H9 (cell line): ENCODE measurements at regions not wholly inside any gene's neighbourhood (a gene's known extent, or its start where the extent isn't known, plus 50 kb on each side); places are given as distances from the start of the nearest gene placed in this dataset.

Source experiments
- DNase-seq: peaks from one replicate; pipeline ENCODE4 v3.0.0-alpha.2; 2017
- H2AFZ ChIP-seq: one replicate; pipeline ENCODE4 v1.6.1; 2013; ENCODE audit warnings: mild to moderate bottlenecking, low read length, control low read depth, moderate library complexity
- H2AK5ac ChIP-seq: 2 replicates; pipeline ENCODE4 v1.6.1; 2013; ENCODE audit warnings: low read length, control low read depth, mixed read lengths; ENCODE audit not compliant: insufficient read length
- H2BK120ac ChIP-seq: one replicate; pipeline ENCODE4 v1.6.1; 2013; ENCODE audit warnings: low read depth, mild to moderate bottlenecking, low read length, control low read depth, inconsistent platforms; ENCODE audit not compliant: poor library complexity, severe bottlenecking
- H2BK12ac ChIP-seq: 2 replicates; pipeline ENCODE4 v1.6.1; 2013; ENCODE audit warnings: low read length, control low read depth, mixed read lengths, low read depth; ENCODE audit not compliant: insufficient read length
- H2BK15ac ChIP-seq: 2 replicates; pipeline ENCODE4 v1.6.1; 2013; ENCODE audit warnings: low read depth, low read length, control low read depth
- H2BK20ac ChIP-seq: one replicate; pipeline ENCODE4 v1.6.1; 2013; ENCODE audit warnings: low read depth, mild to moderate bottlenecking, low read length, control low read depth, inconsistent platforms; ENCODE audit not compliant: poor library complexity, severe bottlenecking
- H2BK5ac ChIP-seq: 2 replicates; pipeline ENCODE4 v1.6.1; 2013; ENCODE audit warnings: low read length, control low read depth, mixed read lengths; ENCODE audit not compliant: insufficient read length
- H3K14ac ChIP-seq: 2 replicates; pipeline ENCODE4 v1.6.1; 2013; ENCODE audit warnings: low read length, control low read depth; ENCODE audit not compliant: insufficient read depth
- H3K18ac ChIP-seq: 2 replicates; pipeline ENCODE4 v1.6.1; 2013; ENCODE audit warnings: low read depth, mild to moderate bottlenecking, mixed read lengths, low read length, control low read depth; ENCODE audit not compliant: insufficient read length
- H3K23ac ChIP-seq: 2 replicates; pipeline ENCODE4 v1.6.1; 2013; ENCODE audit warnings: low read length, control low read depth, mixed read lengths, low read depth; ENCODE audit not compliant: insufficient read length
- H3K23me2 ChIP-seq: 2 replicates; pipeline ENCODE4 v1.6.1; 2013; ENCODE audit warnings: low read depth, mild to moderate bottlenecking, mixed read lengths, low read length, control low read depth; ENCODE audit not compliant: insufficient read length, poor library complexity, severe bottlenecking
- H3K27ac ChIP-seq: 2 replicates; pipeline ENCODE4 v1.5.1; 2013; ENCODE audit warnings: low read length, control low read depth, mixed read lengths, low read depth; ENCODE audit not compliant: insufficient read length
- H3K27me3 ChIP-seq: 2 replicates; pipeline ENCODE4 v1.6.1; 2013; ENCODE audit warnings: low read length, control low read depth, inconsistent platforms; ENCODE audit not compliant: insufficient read depth
- H3K4ac ChIP-seq: 2 replicates; pipeline ENCODE4 v1.6.1; 2013; ENCODE audit warnings: low read depth, mild to moderate bottlenecking, control low read depth, inconsistent platforms, low read length, moderate library complexity
- H3K4me1 ChIP-seq: 2 replicates; pipeline ENCODE4 v1.6.1; 2013; ENCODE audit warnings: low read length, control low read depth, inconsistent platforms; ENCODE audit not compliant: insufficient read depth
- H3K4me2 ChIP-seq: 2 replicates; pipeline ENCODE4 v1.6.1; 2013; ENCODE audit warnings: low read length, control low read depth, mixed read lengths; ENCODE audit not compliant: insufficient read length, insufficient read depth
- H3K56ac ChIP-seq: 2 replicates; pipeline ENCODE4 v1.6.1; 2013; ENCODE audit warnings: low read depth, mild to moderate bottlenecking, mixed read lengths, low read length, control low read depth; ENCODE audit not compliant: insufficient read length
- H3K79me1 ChIP-seq: 2 replicates; pipeline ENCODE4 v1.6.1; 2013; ENCODE audit warnings: low read depth, mild to moderate bottlenecking, moderate library complexity, low read length, control low read depth, inconsistent platforms; ENCODE audit not compliant: insufficient read depth, poor library complexity, severe bottlenecking
- H3K79me2 ChIP-seq: 2 replicates; pipeline ENCODE4 v1.6.1; 2013; ENCODE audit warnings: low read length, control low read depth, inconsistent platforms; ENCODE audit not compliant: insufficient read depth
- H3K9ac ChIP-seq: 2 replicates; pipeline ENCODE4 v1.6.1; 2013; ENCODE audit warnings: low read length, control low read depth, mixed read lengths; ENCODE audit not compliant: insufficient read length; ENCODE audit errors: extremely low read depth
- H3K9me3 ChIP-seq: one replicate; pipeline ENCODE4 v1.6.1; 2013; ENCODE audit warnings: low read depth, low read length, inconsistent platforms; ENCODE audit not compliant: control insufficient read depth
- H3T11ph ChIP-seq: one replicate; pipeline ENCODE4 v1.6.1; 2013; ENCODE audit warnings: mild to moderate bottlenecking, low read length, control low read depth, inconsistent platforms
- H4K20me1 ChIP-seq: one replicate; pipeline ENCODE4 v1.6.1; 2013; ENCODE audit not compliant: control insufficient read depth, insufficient read length, insufficient read depth
- H4K5ac ChIP-seq: 2 replicates; pipeline ENCODE4 v1.6.1; 2013; ENCODE audit warnings: low read depth, mild to moderate bottlenecking, mixed read lengths, low read length, control low read depth; ENCODE audit not compliant: insufficient read length
- H4K8ac ChIP-seq: replicated peaks from 2 replicates; pipeline ENCODE4 v1.6.1; 2013; ENCODE audit warnings: low read length, control low read depth, mixed read lengths, low read depth; ENCODE audit not compliant: insufficient read length
- H4K91ac ChIP-seq: 2 replicates; pipeline ENCODE4 v1.6.1; 2013; ENCODE audit warnings: low read depth, mild to moderate bottlenecking, moderate library complexity, mixed read lengths, low read length, control low read depth; ENCODE audit not compliant: insufficient read length
- H3K27ac Mint-ChIP-seq, 3 experiments: 2 replicates in 2 of 3; 3 replicates in 1 of 3; pipeline ENCODE4 v1.8.0; 2020 to 2021; ENCODE audit warnings: mixed read lengths in 3 of 3, mild to moderate bottlenecking in 1 of 3, moderate library complexity in 1 of 3
- H3K27me3 Mint-ChIP-seq: 2 replicates; pipeline ENCODE4 v1.8.0; 2021; ENCODE audit warnings: low read depth, mild to moderate bottlenecking, moderate library complexity, mixed read lengths
- H3K36me3 Mint-ChIP-seq, 3 experiments: 2 replicates in 2 of 3; 3 replicates in 1 of 3; pipeline ENCODE4 v1.8.0; 2020 to 2021; ENCODE audit warnings: low read depth in 3 of 3, mixed read lengths in 3 of 3; ENCODE audit not compliant: insufficient read depth in 1 of 3
- H3K4me1 Mint-ChIP-seq, 2 experiments: 2 replicates each; pipeline ENCODE4 v1.8.0; 2020; ENCODE audit warnings: mixed read lengths in 2 of 2
- H3K4me3 Mint-ChIP-seq, 2 experiments: 2 replicates in 1 of 2; 3 replicates in 1 of 2; pipeline ENCODE4 v1.8.0; 2020 to 2021; ENCODE audit warnings: mild to moderate bottlenecking in 2 of 2, mixed read lengths in 2 of 2, moderate library complexity in 1 of 2
- H3K9me3 Mint-ChIP-seq, 2 experiments: 2 replicates in 1 of 2; 3 replicates in 1 of 2; pipeline ENCODE4 v1.8.0; 2020; ENCODE audit warnings: mild to moderate bottlenecking in 2 of 2, mixed read lengths in 2 of 2, moderate library complexity in 1 of 2
- WGBS: extraction: QIAGEN DNeasy Blood & Tissue Kit; methylation state at CpG from one replicate; pipeline ENCODE4 v1.1.7; 2013; ENCODE audit warnings: missing lambda C conversion rate, low lambda C conversion rate, mixed read lengths; ENCODE audit not compliant: insufficient read length; ENCODE audit errors: extremely low coverage; 5-methylcytosine and 5-hydroxymethylcytosine counted together
- TF ChIP-seq, protein P1 (sequence below): fragments of 200-600 bp; sonication (generic); conservative IDR thresholded peaks from 3 replicates; pipeline ENCODE4 v1.8.0; 2021; ENCODE audit warnings: antibody characterized with exemption, mild to moderate bottlenecking

DNA sequence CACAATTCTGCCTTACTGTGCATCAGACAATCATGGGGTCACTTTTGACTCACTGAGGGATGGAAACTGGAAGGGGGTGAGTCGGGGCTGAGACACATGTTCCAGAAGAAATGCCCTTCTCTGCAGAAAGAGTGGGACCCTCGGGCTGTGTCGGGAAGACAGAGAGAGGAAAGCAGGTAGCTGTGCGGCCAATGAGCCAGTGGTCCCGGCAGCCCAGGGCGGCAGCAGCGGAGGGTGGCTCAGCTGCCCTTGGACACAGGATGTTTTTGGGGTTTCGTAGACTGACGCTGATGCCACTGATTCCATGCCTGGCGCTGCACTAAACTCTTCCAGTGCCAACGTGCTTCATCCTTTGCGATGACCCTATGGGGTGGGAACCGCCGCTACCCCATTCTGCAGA lies 78.4 kb upstream of the PPP1R26 start:
- Histone ChIP-seq H2BK15ac (no peak overlapping the region), H2BK5ac (no peak overlapping the region), H3K18ac (no peak overlapping the region), H4K5ac (no peak overlapping the region), H2BK20ac (no peak overlapping the region), H3K4me1 (no peaks in the 10 kb centered on the region), H3K27ac (no peak overlapping the region), H3K4ac (no peak overlapping the region), H3K56ac (no peak overlapping the region), H3K9me3 (peaks cover 6% of the 10 kb centered on the region), H3K23ac (no peak overlapping the region), H2AK5ac (no peak overlapping the region), H3K14ac (no peak overlapping the region), H3T11ph (no peak overlapping the region), H4K91ac (no peak overlapping the region), H2BK12ac (no peak overlapping the region), H3K4me2 (no peak overlapping the region), H2AFZ (no peak overlapping the region), H3K79me1 (no peaks in the 10 kb centered on the region), H4K8ac (no peak overlapping the region), H3K27me3 (no peaks in the 10 kb centered on the region), H3K9ac (no peak overlapping the region), H4K20me1 (no peaks in the 10 kb centered on the region), H2BK120ac (no peak overlapping the region), H3K23me2 (no peaks in the 10 kb centered on the region), H3K79me2 (no peaks in the 10 kb centered on the region)
- TF ChIP-seq, protein P1, sequence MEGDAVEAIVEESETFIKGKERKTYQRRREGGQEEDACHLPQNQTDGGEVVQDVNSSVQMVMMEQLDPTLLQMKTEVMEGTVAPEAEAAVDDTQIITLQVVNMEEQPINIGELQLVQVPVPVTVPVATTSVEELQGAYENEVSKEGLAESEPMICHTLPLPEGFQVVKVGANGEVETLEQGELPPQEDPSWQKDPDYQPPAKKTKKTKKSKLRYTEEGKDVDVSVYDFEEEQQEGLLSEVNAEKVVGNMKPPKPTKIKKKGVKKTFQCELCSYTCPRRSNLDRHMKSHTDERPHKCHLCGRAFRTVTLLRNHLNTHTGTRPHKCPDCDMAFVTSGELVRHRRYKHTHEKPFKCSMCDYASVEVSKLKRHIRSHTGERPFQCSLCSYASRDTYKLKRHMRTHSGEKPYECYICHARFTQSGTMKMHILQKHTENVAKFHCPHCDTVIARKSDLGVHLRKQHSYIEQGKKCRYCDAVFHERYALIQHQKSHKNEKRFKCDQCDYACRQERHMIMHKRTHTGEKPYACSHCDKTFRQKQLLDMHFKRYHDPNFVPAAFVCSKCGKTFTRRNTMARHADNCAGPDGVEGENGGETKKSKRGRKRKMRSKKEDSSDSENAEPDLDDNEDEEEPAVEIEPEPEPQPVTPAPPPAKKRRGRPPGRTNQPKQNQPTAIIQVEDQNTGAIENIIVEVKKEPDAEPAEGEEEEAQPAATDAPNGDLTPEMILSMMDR, result no peak
- Mint-ChIP-seq H3K36me3 (peaks cover 0 to 13% (median 4%) of the 10 kb centered on the region in 3 experiments; a peak in 4 of 7 replicates), H3K9me3 (peaks cover 8 to 12% of the 10 kb centered on the region in 2 experiments), H3K4me1 (no peaks in the 10 kb centered on the region), H3K27me3 (peaks cover 5% of the 10 kb centered on the region), H3K27ac (no peak overlapping the region; a peak in 1 of 7 replicates), H3K4me3 (no peak overlapping the region)
- no CpG with 5 or more reads among the region's 14 CpGs for WGBS
- DNase-seq, result no peak
